H9 (cell line): ENCODE measurements at regions not wholly inside any gene's neighbourhood (a gene's known extent, or its start where the extent isn't known, plus 50 kb on each side); places are given as distances from the start of the nearest gene placed in this dataset.
"Not testable (repeated sequence)": the region's sequence is repeated elsewhere in the genome, so short reads cannot be mapped to it uniquely, and the experiment has no call there.

Experiments used
- DNase-seq: peaks from one replicate; pipeline ENCODE4 v3.0.0-alpha.2; 2017
- H2AFZ ChIP-seq: one replicate; pipeline ENCODE4 v1.6.1; 2013; ENCODE audit warnings: mild to moderate bottlenecking, low read length, control low read depth, moderate library complexity
- H2AK5ac ChIP-seq: 2 replicates; pipeline ENCODE4 v1.6.1; 2013; ENCODE audit warnings: low read length, control low read depth, mixed read lengths; ENCODE audit not compliant: insufficient read length
- H2BK120ac ChIP-seq: one replicate; pipeline ENCODE4 v1.6.1; 2013; ENCODE audit warnings: low read depth, mild to moderate bottlenecking, low read length, control low read depth, inconsistent platforms; ENCODE audit not compliant: poor library complexity, severe bottlenecking
- H2BK12ac ChIP-seq: 2 replicates; pipeline ENCODE4 v1.6.1; 2013; ENCODE audit warnings: low read length, control low read depth, mixed read lengths, low read depth; ENCODE audit not compliant: insufficient read length
- H2BK15ac ChIP-seq: 2 replicates; pipeline ENCODE4 v1.6.1; 2013; ENCODE audit warnings: low read depth, low read length, control low read depth
- H2BK20ac ChIP-seq: one replicate; pipeline ENCODE4 v1.6.1; 2013; ENCODE audit warnings: low read depth, mild to moderate bottlenecking, low read length, control low read depth, inconsistent platforms; ENCODE audit not compliant: poor library complexity, severe bottlenecking
- H2BK5ac ChIP-seq: 2 replicates; pipeline ENCODE4 v1.6.1; 2013; ENCODE audit warnings: low read length, control low read depth, mixed read lengths; ENCODE audit not compliant: insufficient read length
- H3K14ac ChIP-seq: 2 replicates; pipeline ENCODE4 v1.6.1; 2013; ENCODE audit warnings: low read length, control low read depth; ENCODE audit not compliant: insufficient read depth
- H3K18ac ChIP-seq: 2 replicates; pipeline ENCODE4 v1.6.1; 2013; ENCODE audit warnings: low read depth, mild to moderate bottlenecking, mixed read lengths, low read length, control low read depth; ENCODE audit not compliant: insufficient read length
- H3K23ac ChIP-seq: 2 replicates; pipeline ENCODE4 v1.6.1; 2013; ENCODE audit warnings: low read length, control low read depth, mixed read lengths, low read depth; ENCODE audit not compliant: insufficient read length
- H3K23me2 ChIP-seq: 2 replicates; pipeline ENCODE4 v1.6.1; 2013; ENCODE audit warnings: low read depth, mild to moderate bottlenecking, mixed read lengths, low read length, control low read depth; ENCODE audit not compliant: insufficient read length, poor library complexity, severe bottlenecking
- H3K27ac ChIP-seq: 2 replicates; pipeline ENCODE4 v1.5.1; 2013; ENCODE audit warnings: low read length, control low read depth, mixed read lengths, low read depth; ENCODE audit not compliant: insufficient read length
- H3K27me3 ChIP-seq: 2 replicates; pipeline ENCODE4 v1.6.1; 2013; ENCODE audit warnings: low read length, control low read depth, inconsistent platforms; ENCODE audit not compliant: insufficient read depth
- H3K4ac ChIP-seq: 2 replicates; pipeline ENCODE4 v1.6.1; 2013; ENCODE audit warnings: low read depth, mild to moderate bottlenecking, control low read depth, inconsistent platforms, low read length, moderate library complexity
- H3K4me1 ChIP-seq: 2 replicates; pipeline ENCODE4 v1.6.1; 2013; ENCODE audit warnings: low read length, control low read depth, inconsistent platforms; ENCODE audit not compliant: insufficient read depth
- H3K4me2 ChIP-seq: 2 replicates; pipeline ENCODE4 v1.6.1; 2013; ENCODE audit warnings: low read length, control low read depth, mixed read lengths; ENCODE audit not compliant: insufficient read length, insufficient read depth
- H3K56ac ChIP-seq: 2 replicates; pipeline ENCODE4 v1.6.1; 2013; ENCODE audit warnings: low read depth, mild to moderate bottlenecking, mixed read lengths, low read length, control low read depth; ENCODE audit not compliant: insufficient read length
- H3K79me1 ChIP-seq: 2 replicates; pipeline ENCODE4 v1.6.1; 2013; ENCODE audit warnings: low read depth, mild to moderate bottlenecking, moderate library complexity, low read length, control low read depth, inconsistent platforms; ENCODE audit not compliant: insufficient read depth, poor library complexity, severe bottlenecking
- H3K79me2 ChIP-seq: 2 replicates; pipeline ENCODE4 v1.6.1; 2013; ENCODE audit warnings: low read length, control low read depth, inconsistent platforms; ENCODE audit not compliant: insufficient read depth
- H3K9ac ChIP-seq: 2 replicates; pipeline ENCODE4 v1.6.1; 2013; ENCODE audit warnings: low read length, control low read depth, mixed read lengths; ENCODE audit not compliant: insufficient read length; ENCODE audit errors: extremely low read depth
- H3K9me3 ChIP-seq: one replicate; pipeline ENCODE4 v1.6.1; 2013; ENCODE audit warnings: low read depth, low read length, inconsistent platforms; ENCODE audit not compliant: control insufficient read depth
- H3T11ph ChIP-seq: one replicate; pipeline ENCODE4 v1.6.1; 2013; ENCODE audit warnings: mild to moderate bottlenecking, low read length, control low read depth, inconsistent platforms
- H4K20me1 ChIP-seq: one replicate; pipeline ENCODE4 v1.6.1; 2013; ENCODE audit not compliant: control insufficient read depth, insufficient read length, insufficient read depth
- H4K5ac ChIP-seq: 2 replicates; pipeline ENCODE4 v1.6.1; 2013; ENCODE audit warnings: low read depth, mild to moderate bottlenecking, mixed read lengths, low read length, control low read depth; ENCODE audit not compliant: insufficient read length
- H4K8ac ChIP-seq: replicated peaks from 2 replicates; pipeline ENCODE4 v1.6.1; 2013; ENCODE audit warnings: low read length, control low read depth, mixed read lengths, low read depth; ENCODE audit not compliant: insufficient read length
- H4K91ac ChIP-seq: 2 replicates; pipeline ENCODE4 v1.6.1; 2013; ENCODE audit warnings: low read depth, mild to moderate bottlenecking, moderate library complexity, mixed read lengths, low read length, control low read depth; ENCODE audit not compliant: insufficient read length
- H3K27ac Mint-ChIP-seq, 3 experiments: 2 replicates in 2 of 3; 3 replicates in 1 of 3; pipeline ENCODE4 v1.8.0; 2020 to 2021; ENCODE audit warnings: mixed read lengths in 3 of 3, mild to moderate bottlenecking in 1 of 3, moderate library complexity in 1 of 3
- H3K27me3 Mint-ChIP-seq: 2 replicates; pipeline ENCODE4 v1.8.0; 2021; ENCODE audit warnings: low read depth, mild to moderate bottlenecking, moderate library complexity, mixed read lengths
- H3K36me3 Mint-ChIP-seq, 3 experiments: 2 replicates in 2 of 3; 3 replicates in 1 of 3; pipeline ENCODE4 v1.8.0; 2020 to 2021; ENCODE audit warnings: low read depth in 3 of 3, mixed read lengths in 3 of 3; ENCODE audit not compliant: insufficient read depth in 1 of 3
- H3K4me1 Mint-ChIP-seq, 2 experiments: 2 replicates each; pipeline ENCODE4 v1.8.0; 2020; ENCODE audit warnings: mixed read lengths in 2 of 2
- H3K4me3 Mint-ChIP-seq, 2 experiments: 2 replicates in 1 of 2; 3 replicates in 1 of 2; pipeline ENCODE4 v1.8.0; 2020 to 2021; ENCODE audit warnings: mild to moderate bottlenecking in 2 of 2, mixed read lengths in 2 of 2, moderate library complexity in 1 of 2
- H3K9me3 Mint-ChIP-seq, 2 experiments: 2 replicates in 1 of 2; 3 replicates in 1 of 2; pipeline ENCODE4 v1.8.0; 2020; ENCODE audit warnings: mild to moderate bottlenecking in 2 of 2, mixed read lengths in 2 of 2, moderate library complexity in 1 of 2
- WGBS: extraction: QIAGEN DNeasy Blood & Tissue Kit; methylation state at CpG from one replicate; pipeline ENCODE4 v1.1.7; 2013; ENCODE audit warnings: missing lambda C conversion rate, low lambda C conversion rate, mixed read lengths; ENCODE audit not compliant: insufficient read length; ENCODE audit errors: extremely low coverage; 5-methylcytosine and 5-hydroxymethylcytosine counted together
- TF ChIP-seq, protein P1 (sequence below): fragments of 200-600 bp; sonication (generic); conservative IDR thresholded peaks from 3 replicates; pipeline ENCODE4 v1.8.0; 2021; ENCODE audit warnings: antibody characterized with exemption, mild to moderate bottlenecking

DNA sequence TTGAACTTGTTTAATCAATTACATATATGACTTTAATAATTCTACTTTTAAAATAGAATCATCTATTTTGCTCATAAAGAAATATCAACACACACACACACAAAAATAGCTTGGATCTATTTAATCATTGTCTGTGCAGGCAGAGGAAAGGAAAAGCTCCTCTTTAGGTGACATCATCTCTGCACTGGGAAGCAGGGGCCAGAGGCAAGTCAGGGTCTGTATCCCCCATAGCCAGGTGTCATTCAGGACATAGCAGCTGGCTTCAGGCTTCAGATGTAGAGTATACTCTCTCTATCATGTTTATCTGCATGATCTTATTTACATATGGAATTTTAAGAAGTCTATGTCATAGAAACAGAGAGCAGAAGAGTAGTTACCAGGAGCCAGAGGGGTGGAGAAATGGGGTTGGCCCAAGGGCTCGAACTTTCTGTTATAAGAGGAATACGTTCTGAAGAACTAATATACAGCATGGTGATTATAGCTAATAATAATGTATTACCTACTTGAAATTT is 110.4 kb upstream of the LDB2 start:
- no peak overlapping the region for H3K9ac ChIP-seq
- no peak overlapping the region for H2BK15ac ChIP-seq
- H2BK12ac ChIP-seq = no peak overlapping the region
- Mint-ChIP-seq H3K4me1 (peaks cover 20 to 36% of the 10 kb centered on the region in 2 experiments), H3K27ac (peak overlapping the region in 1 of 3 experiments; percentile 25; a peak in 2 of 7 replicates), H3K4me3 (no peak overlapping the region), H3K9me3 (no peaks in the 10 kb centered on the region), H3K27me3 (no peaks in the 10 kb centered on the region), H3K36me3 (peaks cover 0 to 2% (median 0%) of the 10 kb centered on the region in 3 experiments; a peak in 1 of 7 replicates)
- peak; percentile 5 for DNase-seq
- H3K79me1 ChIP-seq = no peaks in the 10 kb centered on the region
- no peak overlapping the region for H3K23ac ChIP-seq
- H3K4me2 ChIP-seq = no peak overlapping the region
- H3K23me2 ChIP-seq = no peaks in the 10 kb centered on the region
- H2BK20ac ChIP-seq = no peak overlapping the region
- no peak overlapping the region for H4K5ac ChIP-seq
- no peak overlapping the region for H3T11ph ChIP-seq
- H3K27me3 ChIP-seq = no peaks in the 10 kb centered on the region
- no peak overlapping the region for H2BK5ac ChIP-seq
- H3K9me3 ChIP-seq = no peaks in the 10 kb centered on the region
- H4K8ac ChIP-seq = no peak overlapping the region
- H3K18ac ChIP-seq = no peak overlapping the region
- H2AK5ac ChIP-seq = no peak overlapping the region
- H4K91ac ChIP-seq = no peak overlapping the region
- no peak overlapping the region for H2AFZ ChIP-seq
- H3K56ac ChIP-seq = no peak overlapping the region
- H2BK120ac ChIP-seq = no peak overlapping the region
- H3K14ac ChIP-seq = no peak overlapping the region
- TF ChIP-seq, protein P1, sequence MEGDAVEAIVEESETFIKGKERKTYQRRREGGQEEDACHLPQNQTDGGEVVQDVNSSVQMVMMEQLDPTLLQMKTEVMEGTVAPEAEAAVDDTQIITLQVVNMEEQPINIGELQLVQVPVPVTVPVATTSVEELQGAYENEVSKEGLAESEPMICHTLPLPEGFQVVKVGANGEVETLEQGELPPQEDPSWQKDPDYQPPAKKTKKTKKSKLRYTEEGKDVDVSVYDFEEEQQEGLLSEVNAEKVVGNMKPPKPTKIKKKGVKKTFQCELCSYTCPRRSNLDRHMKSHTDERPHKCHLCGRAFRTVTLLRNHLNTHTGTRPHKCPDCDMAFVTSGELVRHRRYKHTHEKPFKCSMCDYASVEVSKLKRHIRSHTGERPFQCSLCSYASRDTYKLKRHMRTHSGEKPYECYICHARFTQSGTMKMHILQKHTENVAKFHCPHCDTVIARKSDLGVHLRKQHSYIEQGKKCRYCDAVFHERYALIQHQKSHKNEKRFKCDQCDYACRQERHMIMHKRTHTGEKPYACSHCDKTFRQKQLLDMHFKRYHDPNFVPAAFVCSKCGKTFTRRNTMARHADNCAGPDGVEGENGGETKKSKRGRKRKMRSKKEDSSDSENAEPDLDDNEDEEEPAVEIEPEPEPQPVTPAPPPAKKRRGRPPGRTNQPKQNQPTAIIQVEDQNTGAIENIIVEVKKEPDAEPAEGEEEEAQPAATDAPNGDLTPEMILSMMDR = no peak
- no peak overlapping the region for H3K4ac ChIP-seq
- H3K4me1 ChIP-seq = peaks cover 7% of the 10 kb centered on the region; the same call in 1 of the 2 replicates
- H3K79me2 ChIP-seq = no peaks in the 10 kb centered on the region
- no peak overlapping the region for H3K27ac ChIP-seq
- no CpG with 5 or more reads among the region's 2 CpGs for WGBS
- no peaks in the 10 kb centered on the region for H4K20me1 ChIP-seq

GRCh38 chr4:17003606-17004392 is 105.4 kb upstream of the LDB2 start:
- H3K27me3 ChIP-seq, H3K9me3 Mint-ChIP-seq, H3K79me1 ChIP-seq, H3K23ac ChIP-seq, H3K23me2 ChIP-seq, H4K20me1 ChIP-seq, H3K56ac ChIP-seq, H2BK120ac ChIP-seq, H2BK12ac ChIP-seq, H3K27me3 Mint-ChIP-seq, H3K9ac ChIP-seq, H3K18ac ChIP-seq, H2AK5ac ChIP-seq, H2AFZ ChIP-seq, H3K14ac ChIP-seq, H3K79me2 ChIP-seq, H3K4me1 ChIP-seq, H2BK15ac ChIP-seq, H4K8ac ChIP-seq, H4K5ac ChIP-seq, H4K91ac ChIP-seq, H3K4ac ChIP-seq, H2BK20ac ChIP-seq, H3K9me3 ChIP-seq: not testable (repeated sequence)
- Histone ChIP-seq H2BK5ac (peak overlapping the region; percentile 64), H3K4me2 (peak overlapping the region; percentile 40), H3K27ac (peak overlapping the region; percentile 97), H3T11ph (peak overlapping the region; percentile 67)
- Mint-ChIP-seq H3K27ac (peak overlapping the region in 1 of 3 experiments; percentile 94; a peak in 4 of 7 replicates), H3K36me3 (peaks cover 6 to 10% (median 10%) of the 10 kb centered on the region in 3 experiments), H3K4me3 (peak overlapping the region; percentile 39 to 51; a peak in 4 of 5 replicates), H3K4me1 (peaks cover 28 to 31% of the 10 kb centered on the region in 2 experiments)
- WGBS = no CpG with 5 or more reads among the region's 16 CpGs
- DNase-seq = peak; percentile 37
